IMR-90 (cell line): ENCODE measurements at regions not wholly inside any gene's neighbourhood (a gene's known extent, or its start where the extent isn't known, plus 50 kb on each side); places are given as distances from the start of the nearest gene placed in this dataset.

ENCODE experiments used
- ATAC-seq: fragments of 200-7000 bp; cut with Tn5 transposase; 2 replicates; pipeline ENCODE4 v1.9.1; 2020; ENCODE audit warnings: low read depth, mild to moderate bottlenecking, moderate library complexity
- BruUV-seq: library from RNA; stranded (reverse); fragments of 400-500 nt; replicated peaks from 2 replicates; lab custom pipeline; 2021; lab: Mats Ljungman, UMichigan
- CTCF ChIA-PET: fragments of 300-600 bp; formaldehyde crosslinking; extraction: SDS; loops from one replicate; lab custom pipeline; 2021; ENCODE audit warnings: antibody characterized with exemption; lab: Yijun Ruan, JAX
- POLR2A ChIA-PET: fragments of 300-600 bp; sonication (Branson Sonifier 250); formaldehyde crosslinking; loops from one replicate; lab custom pipeline; 2022; ENCODE audit warnings: antibody characterized with exemption; ENCODE audit not compliant: unreplicated experiment; lab: Charles Lee
- DNase-seq: peaks from one replicate; pipeline ENCODE4 v3.0.0; 2013
- H2AFZ ChIP-seq: replicated peaks from 2 replicates; pipeline ENCODE3; 2013; ENCODE audit warnings: low read length, mild to moderate bottlenecking; ENCODE audit not compliant: poor library complexity
- H2AK5ac ChIP-seq: 2 replicates; pipeline ENCODE4 v1.6.1; 2013; ENCODE audit warnings: low read depth, low read length, inconsistent platforms
- H2AK9ac ChIP-seq: replicated peaks from 2 replicates; pipeline ENCODE3; 2013; ENCODE audit warnings: mild to moderate bottlenecking, low read depth, low read length, moderate library complexity; ENCODE audit not compliant: poor library complexity
- H2BK120ac ChIP-seq: 2 replicates; pipeline ENCODE4 v1.6.1; 2013; ENCODE audit warnings: low read depth, low read length, inconsistent platforms
- H2BK15ac ChIP-seq: 3 replicates; pipeline ENCODE4 v1.6.1; 2013; ENCODE audit warnings: low read depth, low read length, inconsistent platforms
- H2BK20ac ChIP-seq: 2 replicates; pipeline ENCODE4 v1.6.1; 2013; ENCODE audit warnings: low read depth, mild to moderate bottlenecking, inconsistent platforms, low read length, moderate library complexity
- H2BK5ac ChIP-seq: 2 replicates; pipeline ENCODE4 v1.6.1; 2013; ENCODE audit warnings: mild to moderate bottlenecking, low read depth, low read length, inconsistent platforms; ENCODE audit not compliant: poor library complexity, severe bottlenecking
- H3K14ac ChIP-seq: replicated peaks from 2 replicates; pipeline ENCODE4 v1.6.1; 2013; ENCODE audit warnings: low read depth, low read length, inconsistent platforms
- H3K18ac ChIP-seq: 2 replicates; pipeline ENCODE4 v1.6.1; 2013; ENCODE audit warnings: low read depth, low read length, control low read depth
- H3K23ac ChIP-seq: 2 replicates; pipeline ENCODE4 v1.6.1; 2013; ENCODE audit warnings: low read depth, low read length, inconsistent platforms
- H3K27ac ChIP-seq: 2 replicates; pipeline ENCODE4 v1.5.1; 2013; ENCODE audit warnings: mild to moderate bottlenecking, control low read depth, low read length; ENCODE audit not compliant: insufficient read depth
- H3K27me3 ChIP-seq: 2 replicates; pipeline ENCODE4 v1.6.1; 2013; ENCODE audit warnings: low read length; ENCODE audit not compliant: control insufficient read depth, insufficient read depth
- H3K36me3 ChIP-seq: 2 replicates; pipeline ENCODE4 v1.6.1; 2013; ENCODE audit warnings: low read length, mixed read lengths; ENCODE audit not compliant: control insufficient read depth, insufficient read depth
- H3K4ac ChIP-seq: 2 replicates; pipeline ENCODE4 v1.6.1; 2013; ENCODE audit warnings: low read depth, low read length, inconsistent platforms
- H3K4me1 ChIP-seq: 2 replicates; pipeline ENCODE4 v1.6.1; 2013; ENCODE audit warnings: low read length, mixed read lengths; ENCODE audit not compliant: control insufficient read depth, insufficient read depth
- H3K4me2 ChIP-seq: 2 replicates; pipeline ENCODE4 v1.6.1; 2013; ENCODE audit warnings: low read depth, mild to moderate bottlenecking, control low read depth, low read length, moderate library complexity
- H3K4me3 ChIP-seq: 2 replicates; pipeline ENCODE4 v1.5.1; 2013; ENCODE audit warnings: low read depth, mild to moderate bottlenecking, control low read depth, low read length, moderate library complexity; ENCODE audit not compliant: insufficient read depth
- H3K56ac ChIP-seq: 2 replicates; pipeline ENCODE4 v1.6.1; 2013; ENCODE audit warnings: low read length, inconsistent platforms; ENCODE audit not compliant: insufficient read depth; ENCODE audit errors: extremely low read depth
- H3K79me1 ChIP-seq, 2 experiments: 2 replicates each; pipeline ENCODE4 v1.6.1; 2013; ENCODE audit warnings: low read length in 2 of 2, inconsistent platforms in 1 of 2, low read depth in 1 of 2
- H3K9ac ChIP-seq: 2 replicates; pipeline ENCODE4 v1.6.1; 2013; ENCODE audit warnings: low read depth, low read length, control low read depth
- H3K9me1 ChIP-seq: 2 replicates; pipeline ENCODE4 v1.6.1; 2013; ENCODE audit warnings: low read length, inconsistent platforms; ENCODE audit not compliant: insufficient read depth
- H3K9me3 ChIP-seq: 2 replicates; pipeline ENCODE4 v1.6.1; 2013; ENCODE audit warnings: low read length; ENCODE audit not compliant: control insufficient read depth, insufficient read depth
- H4K20me1 ChIP-seq: 2 replicates; pipeline ENCODE4 v1.6.1; 2013; ENCODE audit warnings: low read length, inconsistent platforms; ENCODE audit not compliant: insufficient read depth
- H4K5ac ChIP-seq: 2 replicates; pipeline ENCODE4 v1.6.1; 2013; ENCODE audit warnings: mild to moderate bottlenecking, low read depth, low read length, control low read depth
- H4K8ac ChIP-seq, 2 experiments: 2 replicates each; pipeline ENCODE4 v1.6.1; 2013; ENCODE audit warnings: low read depth in 2 of 2, low read length in 2 of 2, control low read depth in 1 of 2, inconsistent platforms in 1 of 2
- H4K91ac ChIP-seq: 2 replicates; pipeline ENCODE4 v1.6.1; 2013; ENCODE audit warnings: low read depth, low read length, inconsistent platforms; ENCODE audit not compliant: insufficient read depth
- CEBPB ChIP-seq: IDR thresholded peaks from 2 replicates; pipeline ENCODE4 v1.6.1; 2012; ENCODE audit warnings: low read depth, low read length, improper control_type of control experiment
- CHD1 ChIP-seq: IDR thresholded peaks from 2 replicates; pipeline ENCODE4 v1.6.1; 2012; ENCODE audit warnings: low read depth, low read length, improper control_type of control experiment
- CTCF ChIP-seq: conservative IDR thresholded peaks from 2 replicates; pipeline ENCODE4 v1.5.1; 2012; ENCODE audit warnings: mild to moderate bottlenecking, low read depth, low read length, improper control_type of control experiment
- FOS ChIP-seq: fragments of 150-350 bp; IDR thresholded peaks from 2 replicates; pipeline ENCODE4 v1.6.1; 2016; ENCODE audit warnings: low read depth, low read length
- MAFK ChIP-seq: IDR thresholded peaks from 2 replicates; pipeline ENCODE4 v1.6.1; 2012; ENCODE audit warnings: low read depth, low read length, improper control_type of control experiment
- MXI1 ChIP-seq: IDR thresholded peaks from 2 replicates; pipeline ENCODE4 v1.6.1; 2012; ENCODE audit warnings: low read depth, mild to moderate bottlenecking, low read length, moderate library complexity, borderline replicate concordance
- NFE2L2 ChIP-seq: fragments of 150-350 bp; IDR thresholded peaks from 2 replicates; pipeline ENCODE4 v1.6.1; 2016; ENCODE audit warnings: low read depth, mild to moderate bottlenecking, low read length
- RAD21 ChIP-seq: IDR thresholded peaks from 2 replicates; pipeline ENCODE4 v1.6.1; 2012; ENCODE audit warnings: low read length, improper control_type of control experiment
- WGBS, 2 experiments: methylation state at CpG; one replicate each; pipeline versions ENCODE4 v1.1.5 to v1.1.7; 2013; ENCODE audit warnings: missing lambda C conversion rate in 2 of 2; ENCODE audit not compliant: insufficient read length in 1 of 2; ENCODE audit errors: extremely low coverage in 2 of 2; 5-methylcytosine and 5-hydroxymethylcytosine counted together
- dilution Hi-C: fragments of 300-500 bp; cut with HindIII; formaldehyde crosslinking; loops from one replicate; pipeline ENCODE4 v1.14.3; 2018; ENCODE audit warnings: low sequenced_read_pairs; ENCODE audit not compliant: unreplicated experiment
- in situ Hi-C: fragments of 300-500 bp; cut with MboI; formaldehyde crosslinking; loops from 3 replicates; pipeline ENCODE4 v1.14.3; 2019; ENCODE audit warnings: low sequenced_read_pairs, inconsistent platforms, mixed read lengths
- intact Hi-C: fragments of 100-400 bp; cut with micrococcal nuclease; formaldehyde crosslinking; loops from 2 replicates; pipeline ENCODE4 v1.10.0; 2022
- TF ChIP-seq, protein P1 (sequence below): fragments of 150-350 bp; IDR thresholded peaks from 2 replicates; pipeline ENCODE4 v1.6.1; 2016; ENCODE audit warnings: low read depth, mild to moderate bottlenecking, low read length, moderate library complexity, borderline replicate concordance

DNA sequence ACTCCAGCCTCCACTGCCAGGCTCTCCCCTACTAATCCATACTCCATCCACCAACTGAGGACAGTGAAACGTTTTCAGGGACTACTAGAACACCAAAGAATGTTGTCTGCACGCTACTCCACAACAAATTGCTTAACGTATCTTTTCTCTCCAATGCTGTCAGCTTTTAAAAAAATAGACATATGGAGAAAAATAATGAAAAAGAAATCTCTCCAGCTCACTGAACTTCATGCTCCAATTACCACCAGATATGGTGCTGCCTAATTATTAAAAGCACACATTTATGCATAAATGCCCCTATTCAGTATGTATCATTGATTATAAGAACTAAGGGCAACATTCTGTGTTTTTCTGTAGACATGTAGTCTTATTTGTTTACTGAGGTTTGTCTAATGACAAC lies 672.2 kb upstream of the ANO3 start:
- H3K27ac ChIP-seq: no peak overlapping the region
- H3K9me3 ChIP-seq: no peaks in the 10 kb centered on the region
- H3K9ac ChIP-seq: no peak overlapping the region
- H3K4me1 ChIP-seq: no peaks in the 10 kb centered on the region
- no peak overlapping the region for H3K23ac ChIP-seq
- no peak overlapping the region for H2AK5ac ChIP-seq
- no peaks in the 10 kb centered on the region for H3K79me1 ChIP-seq
- H2BK5ac ChIP-seq: no peak overlapping the region
- H3K4me3 ChIP-seq: no peak overlapping the region
- no peak overlapping the region for H2BK15ac ChIP-seq
- H4K20me1 ChIP-seq: no peaks in the 10 kb centered on the region
- H2BK20ac ChIP-seq: no peak overlapping the region
- in situ Hi-C loops: no loop called here
- ATAC-seq (no peak), DNase-seq (no peak)
- dilution Hi-C loops: no loop called here
- H3K56ac ChIP-seq: no peak overlapping the region
- BruUV-seq: no TSS peak
- CTCF ChIA-PET: interaction anchor here (0.6 kb wide), 1 partner anchor 522 kb away, joined by 5 read pairs; no protein-coding TSS in a partner anchor
- H4K5ac ChIP-seq: no peak overlapping the region
- no peak overlapping the region for H2AK9ac ChIP-seq
- POLR2A ChIA-PET: no interaction called here
- H4K91ac ChIP-seq: no peak overlapping the region
- no peak overlapping the region for H2BK120ac ChIP-seq
- H3K9me1 ChIP-seq: no peaks in the 10 kb centered on the region
- no peak overlapping the region for H3K4ac ChIP-seq
- H3K27me3 ChIP-seq: no peaks in the 10 kb centered on the region
- WGBS, 2 experiments: 0% methylated on average over 1 of the region's 3 CpGs; no CpG with 5 or more reads in 1 of the 2 experiments
- no peaks in the 10 kb centered on the region for H3K36me3 ChIP-seq
- no peak overlapping the region for H4K8ac ChIP-seq
- no peak overlapping the region for H3K18ac ChIP-seq
- H3K4me2 ChIP-seq: no peak overlapping the region
- TF ChIP-seq CHD1 (no peak), CTCF (no peak), FOS (no peak), RAD21 (no peak), NFE2L2 (no peak), MXI1 (no peak), MAFK (no peak), CEBPB (no peak)
- TF ChIP-seq, protein P1, sequence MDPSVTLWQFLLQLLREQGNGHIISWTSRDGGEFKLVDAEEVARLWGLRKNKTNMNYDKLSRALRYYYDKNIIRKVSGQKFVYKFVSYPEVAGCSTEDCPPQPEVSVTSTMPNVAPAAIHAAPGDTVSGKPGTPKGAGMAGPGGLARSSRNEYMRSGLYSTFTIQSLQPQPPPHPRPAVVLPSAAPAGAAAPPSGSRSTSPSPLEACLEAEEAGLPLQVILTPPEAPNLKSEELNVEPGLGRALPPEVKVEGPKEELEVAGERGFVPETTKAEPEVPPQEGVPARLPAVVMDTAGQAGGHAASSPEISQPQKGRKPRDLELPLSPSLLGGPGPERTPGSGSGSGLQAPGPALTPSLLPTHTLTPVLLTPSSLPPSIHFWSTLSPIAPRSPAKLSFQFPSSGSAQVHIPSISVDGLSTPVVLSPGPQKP: no peak
- intact Hi-C loops: no loop called here
- no peak overlapping the region for H3K14ac ChIP-seq
- H2AFZ ChIP-seq: no peak overlapping the region
